Fibroblast of mammary gland (primary cell): ENCODE measurements at regions not wholly inside any gene's neighbourhood (a gene's known extent, or its start where the extent isn't known, plus 50 kb on each side); places are given as distances from the start of the nearest gene placed in this dataset.

ENCODE experiments used
- DNase-seq: peaks from one replicate; pipeline ENCODE4 v3.0.0-alpha.2; 2010; ENCODE audit warnings: low read depth
- H3K4me3 ChIP-seq: 2 replicates; pipeline ENCODE4 v1.5.1; 2011; ENCODE audit warnings: low read depth, mild to moderate bottlenecking, low read length, moderate library complexity; ENCODE audit not compliant: control insufficient read depth
- CTCF ChIP-seq: conservative IDR thresholded peaks from 2 replicates; pipeline ENCODE4 v1.5.1; 2011; ENCODE audit warnings: low read depth, low read length, inconsistent platforms; ENCODE audit not compliant: control insufficient read depth, insufficient read depth

GRCh38 chr10:129364949-129365348, 102.1 kb upstream of the MGMT start:
- no peak for DNase-seq
- no peak overlapping the region for H3K4me3 ChIP-seq
- no peak for TF ChIP-seq CTCF

DNA sequence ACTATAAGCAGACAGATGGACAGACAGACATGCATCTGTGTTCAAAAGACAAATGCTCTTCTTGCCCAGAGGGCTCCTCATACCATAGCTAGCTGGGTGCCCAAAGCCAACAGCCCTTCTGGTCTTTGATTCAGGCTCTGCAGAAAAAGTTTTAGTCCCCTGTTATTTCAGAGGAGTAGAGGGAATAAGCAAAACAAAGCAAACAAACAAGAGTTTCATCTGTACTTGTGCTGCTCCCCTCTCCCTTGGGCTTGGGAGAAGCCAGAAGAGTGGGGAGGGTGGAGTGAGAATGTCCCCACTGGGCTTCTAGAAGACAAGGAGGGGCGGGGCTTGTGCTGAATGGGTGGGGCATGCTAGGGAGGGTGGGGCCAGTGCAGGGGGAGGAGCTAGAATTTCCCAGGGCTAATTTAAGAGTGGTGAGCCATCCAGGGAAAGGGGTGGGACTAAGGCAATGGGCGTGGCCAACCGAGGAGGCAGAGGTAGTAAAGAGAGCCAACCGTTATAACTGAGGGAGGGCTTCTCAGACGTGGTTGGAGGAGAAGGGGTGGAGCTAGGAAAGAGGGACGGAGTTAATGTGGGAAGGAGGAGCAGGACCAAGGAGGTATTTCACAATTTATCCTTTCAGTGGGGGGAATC, 101.2 kb upstream of the MGMT start:
- H3K4me3 ChIP-seq: no peak overlapping the region
- no peak for TF ChIP-seq CTCF
- DNase-seq: no peak

GRCh38 chr10:129366450-129366849, 100.6 kb upstream of the MGMT start:
- no peak overlapping the region for H3K4me3 ChIP-seq
- no peak for DNase-seq
- TF ChIP-seq CTCF: no peak

DNA sequence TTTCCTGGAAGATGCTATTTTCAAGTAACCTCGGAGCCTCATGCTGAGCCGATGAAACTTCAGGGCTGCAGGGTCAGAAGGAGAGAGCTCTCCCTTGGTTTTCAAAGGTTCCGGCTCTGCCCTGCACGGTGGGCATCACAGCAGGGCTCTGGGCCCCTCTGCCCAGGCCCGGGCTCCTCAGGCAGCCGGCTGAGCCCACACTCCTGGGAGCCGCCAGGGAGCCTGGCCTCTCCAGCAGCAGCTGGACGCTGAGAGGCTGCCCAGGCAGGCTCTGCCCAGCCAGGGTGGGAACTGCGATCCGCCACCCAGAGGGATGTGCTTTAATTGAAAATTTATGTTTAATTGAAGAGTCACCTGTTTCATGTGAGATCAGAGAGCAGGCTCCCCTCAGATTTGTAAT, 97.5 kb upstream of the MGMT start:
- no peak for TF ChIP-seq CTCF

GRCh38 chr10:129371541-129371940, 95.5 kb upstream of the MGMT start:
- no peak overlapping the region for H3K4me3 ChIP-seq
- TF ChIP-seq CTCF: no peak
- DNase-seq: no peak

More for the DNA sequence above, 97.5 kb upstream of the MGMT start:
- DNase-seq: no peak
- no peak overlapping the region for H3K4me3 ChIP-seq

- H3K4me3 ChIP-seq: no peak overlapping the region
- no peak for DNase-seq
- no peak for TF ChIP-seq CTCF
Observed at GRCh38 chr10:129372172-129372571, 94.9 kb upstream of the MGMT start.

GRCh38 chr10:129373231-129373630, 93.8 kb upstream of the MGMT start:
- no peak for DNase-seq
- TF ChIP-seq CTCF: no peak
- H3K4me3 ChIP-seq: no peak overlapping the region
